ENCODE measurements at regions not wholly inside any gene's neighbourhood (a gene's known extent, or its start where the extent isn't known, plus 50 kb on each side); places are given as distances from the start of the nearest gene placed in this dataset.
"Not testable (repeated sequence)": the region's sequence is repeated elsewhere in the genome, so short reads cannot be mapped to it uniquely, and the experiment has no call there.

- DNase-seq, result no peak
Observed at GRCh38 chr5:14928661-14929060, 57.1 kb upstream of the ANKH start.

GRCh38 chr5:14925326-14925725, 53.7 kb upstream of the ANKH start:
- no peak for DNase-seq

- DNase-seq, result not testable (repeated sequence)
Observed at GRCh38 chr5:14922952-14923351, 51.4 kb upstream of the ANKH start.

- no peak for DNase-seq
Observed at GRCh38 chr5:14922456-14922855, 50.9 kb upstream of the ANKH start.
